SU-DHL-6 (cell line): ENCODE measurements at regions not wholly inside any gene's neighbourhood (a gene's known extent, or its start where the extent isn't known, plus 50 kb on each side); places are given as distances from the start of the nearest gene placed in this dataset.

ENCODE experiments used
- H2AFZ ChIP-seq: fragments of 200-600 bp; sonication (generic); 2 replicates; pipeline ENCODE4 v1.6.1; 2014; ENCODE audit warnings: low read depth, mild to moderate bottlenecking, moderate library complexity, mixed read lengths, antibody characterized with exemption, low read length; ENCODE audit not compliant: severe bottlenecking
- H3F3A ChIP-seq: fragments of 200-600 bp; shearing (Covaris generic); 2 replicates; pipeline ENCODE4 v1.6.0; 2016; ENCODE audit warnings: antibody characterized with exemption, mild to moderate bottlenecking; ENCODE audit not compliant: insufficient read depth
- H3K27ac ChIP-seq: fragments of 200-600 bp; sonication (generic); 2 replicates; pipeline ENCODE4 v1.5.1; 2016; ENCODE audit warnings: low read depth, mild to moderate bottlenecking, low read length, moderate library complexity, mixed read lengths
- H3K27me3 ChIP-seq: fragments of 200-600 bp; sonication (generic), shearing (Covaris generic); 2 replicates; pipeline ENCODE4 v1.6.0; 2014; ENCODE audit warnings: mild to moderate bottlenecking, low read length
- H3K36me3 ChIP-seq: fragments of 200-600 bp; sonication (generic); 2 replicates; pipeline ENCODE4 v1.6.1; 2014; ENCODE audit warnings: mild to moderate bottlenecking, low read length, mixed read lengths
- H3K4me2 ChIP-seq: fragments of 300-600, 200-600 bp; shearing (Covaris generic), sonication (generic); 2 replicates; pipeline ENCODE4 v1.6.0; 2014; ENCODE audit warnings: low read length, low read depth, mild to moderate bottlenecking; ENCODE audit not compliant: poor library complexity, severe bottlenecking
- H3K4me3 ChIP-seq: fragments of 200-600 bp; sonication (generic); 2 replicates; pipeline ENCODE4 v1.5.1; 2014; ENCODE audit warnings: antibody characterized with exemption, low read length, mild to moderate bottlenecking, mixed read lengths; ENCODE audit not compliant: insufficient read depth, poor library complexity, severe bottlenecking
- H3K79me2 ChIP-seq: fragments of 200-600 bp; sonication (generic); 2 replicates; pipeline ENCODE4 v1.6.1; 2014; ENCODE audit warnings: mild to moderate bottlenecking, low read length, moderate library complexity; ENCODE audit not compliant: insufficient read depth
- H3K9ac ChIP-seq: fragments of 200-600 bp; sonication (generic); 2 replicates; pipeline ENCODE4 v1.7.0; 2014; ENCODE audit warnings: mild to moderate bottlenecking, low read length
- H3K9me2 ChIP-seq: fragments of 200-600 bp; sonication (generic); replicated peaks from 2 replicates; pipeline ENCODE4 v1.6.1; 2014; ENCODE audit warnings: low read length; ENCODE audit not compliant: insufficient read depth
- H3K9me3 ChIP-seq: fragments of 200-600 bp; sonication (generic); 2 replicates; pipeline ENCODE4 v1.6.1; 2014; ENCODE audit warnings: low read length, mixed read lengths; ENCODE audit not compliant: insufficient read depth
- H4K20me1 ChIP-seq: fragments of 200-600 bp; sonication (generic); 2 replicates; pipeline ENCODE4 v1.6.1; 2014; ENCODE audit warnings: low read depth, mild to moderate bottlenecking, antibody characterized with exemption, low read length, moderate library complexity, mixed read lengths
- EZH2phosphoT487 ChIP-seq: fragments of 200-600 bp; sonication (generic), shearing (Covaris generic); conservative IDR thresholded peaks from 2 replicates; pipeline ENCODE4 v1.6.1; 2018; ENCODE audit warnings: mild to moderate bottlenecking, antibody characterized with exemption, low read length, moderate library complexity, mixed read lengths
- TF ChIP-seq, protein P1 (sequence below): fragments of 200-600 bp; sonication (generic); IDR thresholded peaks from one replicate; pipeline ENCODE4 v1.5.1; 2017; ENCODE audit warnings: antibody characterized with exemption, mild to moderate bottlenecking, low read length, moderate library complexity; ENCODE audit not compliant: insufficient read depth, poor library complexity, severe bottlenecking

DNA sequence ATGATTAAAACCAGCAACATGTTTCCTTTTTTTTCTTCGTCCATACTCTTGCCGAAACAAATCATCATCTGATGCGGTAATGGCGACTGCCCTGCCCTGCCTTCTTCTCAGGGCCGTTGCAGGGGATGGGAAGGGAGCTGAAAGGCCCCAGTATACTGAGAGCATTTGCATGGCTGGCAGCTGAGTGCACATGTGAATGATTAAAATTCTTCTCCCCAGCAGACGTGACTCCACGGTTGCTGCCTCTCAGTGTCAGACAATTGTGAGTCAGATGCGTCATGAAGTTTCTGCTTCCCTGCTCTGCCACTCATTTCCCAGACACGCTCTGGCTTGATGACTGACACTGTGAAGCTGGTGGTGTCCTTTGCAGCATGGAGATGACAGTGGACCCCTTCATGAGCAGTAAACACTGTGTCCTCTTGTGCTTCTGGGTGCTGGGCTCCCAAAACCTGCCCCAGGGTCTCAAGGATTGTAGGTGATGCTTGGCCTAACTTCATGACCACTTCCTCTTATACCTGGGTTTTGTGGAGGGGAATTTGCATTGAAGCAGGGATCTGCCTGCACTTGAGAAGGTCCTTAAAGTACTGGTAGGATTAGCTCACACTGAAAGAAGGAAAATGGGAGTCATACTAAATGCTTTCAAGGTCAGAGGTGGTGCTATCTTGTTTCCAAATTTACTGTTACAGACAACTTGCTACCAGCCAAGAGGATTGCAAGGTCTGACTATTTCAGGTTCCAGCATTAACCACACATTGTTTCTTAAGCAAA, 222.5 kb upstream of the COPS8 start:
- Histone ChIP-seq H3K27me3 (no peaks in the 10 kb centered on the region), H3K36me3 (no peaks in the 10 kb centered on the region), H3K9me3 (no peaks in the 10 kb centered on the region), H3F3A (no peaks in the 10 kb centered on the region), H4K20me1 (no peaks in the 10 kb centered on the region), H3K9me2 (no peaks in the 10 kb centered on the region), H2AFZ (no peak overlapping the region), H3K4me3 (no peak overlapping the region), H3K4me2 (no peak overlapping the region), H3K27ac (no peak overlapping the region), H3K79me2 (no peaks in the 10 kb centered on the region), H3K9ac (no peak overlapping the region)
- TF ChIP-seq, protein P1, sequence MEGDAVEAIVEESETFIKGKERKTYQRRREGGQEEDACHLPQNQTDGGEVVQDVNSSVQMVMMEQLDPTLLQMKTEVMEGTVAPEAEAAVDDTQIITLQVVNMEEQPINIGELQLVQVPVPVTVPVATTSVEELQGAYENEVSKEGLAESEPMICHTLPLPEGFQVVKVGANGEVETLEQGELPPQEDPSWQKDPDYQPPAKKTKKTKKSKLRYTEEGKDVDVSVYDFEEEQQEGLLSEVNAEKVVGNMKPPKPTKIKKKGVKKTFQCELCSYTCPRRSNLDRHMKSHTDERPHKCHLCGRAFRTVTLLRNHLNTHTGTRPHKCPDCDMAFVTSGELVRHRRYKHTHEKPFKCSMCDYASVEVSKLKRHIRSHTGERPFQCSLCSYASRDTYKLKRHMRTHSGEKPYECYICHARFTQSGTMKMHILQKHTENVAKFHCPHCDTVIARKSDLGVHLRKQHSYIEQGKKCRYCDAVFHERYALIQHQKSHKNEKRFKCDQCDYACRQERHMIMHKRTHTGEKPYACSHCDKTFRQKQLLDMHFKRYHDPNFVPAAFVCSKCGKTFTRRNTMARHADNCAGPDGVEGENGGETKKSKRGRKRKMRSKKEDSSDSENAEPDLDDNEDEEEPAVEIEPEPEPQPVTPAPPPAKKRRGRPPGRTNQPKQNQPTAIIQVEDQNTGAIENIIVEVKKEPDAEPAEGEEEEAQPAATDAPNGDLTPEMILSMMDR, result no peak
- TF ChIP-seq EZH2phosphoT487, result no peak

- Histone ChIP-seq H3K79me2 (no peaks in the 10 kb centered on the region), H3K9me3 (no peaks in the 10 kb centered on the region), H3K4me3 (no peak overlapping the region), H3K27me3 (no peaks in the 10 kb centered on the region), H3K9ac (no peak overlapping the region), H3F3A (no peaks in the 10 kb centered on the region), H2AFZ (no peak overlapping the region), H3K36me3 (no peaks in the 10 kb centered on the region), H3K9me2 (no peaks in the 10 kb centered on the region), H4K20me1 (no peaks in the 10 kb centered on the region), H3K4me2 (no peak overlapping the region), H3K27ac (no peak overlapping the region)
- no peak for TF ChIP-seq EZH2phosphoT487
- TF ChIP-seq, protein P1, result no peak
These were observed 222.0 kb upstream of the COPS8 start for GRCh38 chr2:236863729-236864126.

DNA sequence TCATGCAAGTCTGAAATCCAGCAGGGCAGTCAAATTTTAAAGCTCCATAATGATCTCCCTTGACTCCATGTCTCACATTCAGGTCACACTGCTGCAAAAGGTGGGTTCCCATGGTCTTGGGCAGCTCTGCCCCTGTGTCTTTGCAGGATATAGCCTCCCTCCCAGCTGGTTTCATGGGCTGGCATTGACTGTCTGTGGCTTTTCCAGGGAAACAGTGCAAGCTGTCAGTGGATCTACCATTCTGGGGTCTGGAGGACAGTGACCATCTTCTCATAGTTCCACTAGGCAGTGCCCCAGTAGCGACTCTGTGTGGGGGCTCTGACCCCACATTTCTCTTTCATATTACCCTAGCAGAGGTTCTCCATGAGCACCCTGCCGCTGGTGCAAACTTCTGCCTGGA, 220.6 kb upstream of the COPS8 start:
- no peaks in the 10 kb centered on the region for H3F3A ChIP-seq
- no peaks in the 10 kb centered on the region for H3K9me2 ChIP-seq
- TF ChIP-seq, protein P1, result no peak
- no peak for TF ChIP-seq EZH2phosphoT487
- H3K36me3 ChIP-seq, result no peaks in the 10 kb centered on the region
- H3K27me3 ChIP-seq, result no peaks in the 10 kb centered on the region
- H3K4me2 ChIP-seq, result no peak overlapping the region
- no peaks in the 10 kb centered on the region for H3K79me2 ChIP-seq
- H3K27ac ChIP-seq, result no peak overlapping the region
- H2AFZ ChIP-seq, result no peak overlapping the region
- no peaks in the 10 kb centered on the region for H3K9me3 ChIP-seq
- no peak overlapping the region for H3K4me3 ChIP-seq
- no peak overlapping the region for H3K9ac ChIP-seq
- no peaks in the 10 kb centered on the region for H4K20me1 ChIP-seq
